ENCODE measurements at regions not wholly inside any gene's neighbourhood (a gene's known extent, or its start where the extent isn't known, plus 50 kb on each side); places are given as distances from the start of the nearest gene placed in this dataset.

- H3K4me1 ChIP-seq, result no peaks in the 10 kb centered on the region
- no peak for DNase-seq
- no peak overlapping the region for H3K27ac ChIP-seq
- no peak overlapping the region for H3K4me3 ChIP-seq (replicated peaks in 1 of 3)
- H3K9me3 ChIP-seq, result no peaks in the 10 kb centered on the region
- WGBS, 2 donors, result 71% methylated on average over 6 of the region's 6 CpGs
- no peaks in the 10 kb centered on the region for H3K27me3 ChIP-seq
- TF ChIP-seq CTCF (IDR thresholded peaks at IDR 0.05) (no peak), POLR2A (IDR thresholded peaks at IDR 0.05) (no peak)
- H3K36me3 ChIP-seq, result no peaks in the 10 kb centered on the region
- intact Hi-C loops (cut with DNase I), result no loop called here
Measured at GRCh38 chr17:15009087-15009486, 256.0 kb downstream of the PMP22 start.

GRCh38 chr17:15007147-15007553 is 258.0 kb downstream of the PMP22 start:
- Histone ChIP-seq H3K27ac (no peak overlapping the region), H3K36me3 (no peaks in the 10 kb centered on the region), H3K27me3 (no peaks in the 10 kb centered on the region), H3K4me3 (replicated peaks in 1 of 3) (no peak overlapping the region), H3K4me1 (no peaks in the 10 kb centered on the region), H3K9me3 (no peaks in the 10 kb centered on the region)
- 75 to 76% methylated on average over 7 of the region's 7 CpGs for WGBS, 2 donors
- intact Hi-C loops (cut with DNase I), result no loop called here
- DNase-seq, result no peak
- TF ChIP-seq CTCF (IDR thresholded peaks at IDR 0.05), result no peak
- TF ChIP-seq POLR2A (IDR thresholded peaks at IDR 0.05), result no peak

GRCh38 chr17:15006421-15007128 is 258.6 kb downstream of the PMP22 start:
- Histone ChIP-seq H3K9me3 (no peaks in the 10 kb centered on the region), H3K36me3 (no peaks in the 10 kb centered on the region), H3K27ac (no peak overlapping the region), H3K27me3 (no peaks in the 10 kb centered on the region), H3K4me1 (no peaks in the 10 kb centered on the region), H3K4me3 (replicated peaks in 1 of 3) (no peak overlapping the region)
- intact Hi-C loops (cut with DNase I), result no loop called here
- no peak for DNase-seq
- 83 to 92% methylated on average over 11 of the region's 11 CpGs for WGBS, 2 donors
- TF ChIP-seq POLR2A (IDR thresholded peaks at IDR 0.05), result no peak
- no peak for TF ChIP-seq CTCF (IDR thresholded peaks at IDR 0.05)

- H3K27me3 ChIP-seq, result no peaks in the 10 kb centered on the region
- intact Hi-C loops (cut with DNase I), result no loop called here
- TF ChIP-seq CTCF (IDR thresholded peaks at IDR 0.05), result no peak
- TF ChIP-seq POLR2A (IDR thresholded peaks at IDR 0.05), result no peak
Measured at GRCh38 chr17:15000661-15001060, 264.5 kb downstream of the PMP22 start.

GRCh38 chr17:14997290-14997689 is 267.8 kb downstream of the PMP22 start:
- 85 to 92% methylated on average over 2 of the region's 2 CpGs for WGBS, 2 donors
- TF ChIP-seq POLR2A (IDR thresholded peaks at IDR 0.05) (no peak), CTCF (IDR thresholded peaks at IDR 0.05) (no peak)
- intact Hi-C loops (cut with DNase I), result no loop called here

More at GRCh38 chr17:15000661-15001060, 264.5 kb downstream of the PMP22 start:
- no peak overlapping the region for H3K27ac ChIP-seq
- no peaks in the 10 kb centered on the region for H3K9me3 ChIP-seq
- no peaks in the 10 kb centered on the region for H3K36me3 ChIP-seq
- H3K4me3 ChIP-seq (replicated peaks in 1 of 3), result no peak overlapping the region
- DNase-seq, result no peak
- H3K4me1 ChIP-seq, result no peaks in the 10 kb centered on the region

More at GRCh38 chr17:14997290-14997689, 267.8 kb downstream of the PMP22 start:
- no peaks in the 10 kb centered on the region for H3K36me3 ChIP-seq
- H3K27ac ChIP-seq, result no peak overlapping the region
- H3K9me3 ChIP-seq, result no peaks in the 10 kb centered on the region
- H3K4me1 ChIP-seq, result no peaks in the 10 kb centered on the region
- H3K4me3 ChIP-seq (replicated peaks in 1 of 3), result no peak overlapping the region
- DNase-seq, result no peak
- no peaks in the 10 kb centered on the region for H3K27me3 ChIP-seq
